ENCODE measurements at regions not wholly inside any gene's neighbourhood (a gene's known extent, or its start where the extent isn't known, plus 50 kb on each side); places are given as distances from the start of the nearest gene placed in this dataset.

DNA sequence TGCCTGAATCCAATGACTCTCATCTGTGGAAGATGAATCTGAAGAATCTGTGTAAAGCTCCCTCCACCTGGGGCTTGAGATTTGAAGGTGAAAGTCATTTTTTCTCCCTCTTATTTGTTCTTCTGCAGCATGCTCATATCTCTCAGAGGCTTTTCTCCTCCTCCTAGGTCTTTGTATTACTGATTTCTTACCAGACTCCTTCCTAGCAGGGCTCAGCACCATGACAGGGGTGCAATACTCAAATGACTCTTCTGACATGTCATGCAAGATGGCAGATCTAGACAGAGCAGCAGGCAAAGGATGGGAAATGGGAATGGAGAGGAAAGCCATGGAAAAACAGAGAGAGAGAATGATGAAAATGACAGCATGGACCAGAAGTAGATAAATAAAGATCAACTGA lies 118.3 kb downstream of the TMA16 start:
- no peaks in the 10 kb centered on the region for H3K9me3 ChIP-seq
- H3K27me3 ChIP-seq = no peaks in the 10 kb centered on the region
- H3K27ac ChIP-seq = no peak overlapping the region
- H3K36me3 ChIP-seq = no peaks in the 10 kb centered on the region
- no peak for DNase-seq (ENCODE audit: low spot score)
- TF ChIP-seq, protein P1, sequence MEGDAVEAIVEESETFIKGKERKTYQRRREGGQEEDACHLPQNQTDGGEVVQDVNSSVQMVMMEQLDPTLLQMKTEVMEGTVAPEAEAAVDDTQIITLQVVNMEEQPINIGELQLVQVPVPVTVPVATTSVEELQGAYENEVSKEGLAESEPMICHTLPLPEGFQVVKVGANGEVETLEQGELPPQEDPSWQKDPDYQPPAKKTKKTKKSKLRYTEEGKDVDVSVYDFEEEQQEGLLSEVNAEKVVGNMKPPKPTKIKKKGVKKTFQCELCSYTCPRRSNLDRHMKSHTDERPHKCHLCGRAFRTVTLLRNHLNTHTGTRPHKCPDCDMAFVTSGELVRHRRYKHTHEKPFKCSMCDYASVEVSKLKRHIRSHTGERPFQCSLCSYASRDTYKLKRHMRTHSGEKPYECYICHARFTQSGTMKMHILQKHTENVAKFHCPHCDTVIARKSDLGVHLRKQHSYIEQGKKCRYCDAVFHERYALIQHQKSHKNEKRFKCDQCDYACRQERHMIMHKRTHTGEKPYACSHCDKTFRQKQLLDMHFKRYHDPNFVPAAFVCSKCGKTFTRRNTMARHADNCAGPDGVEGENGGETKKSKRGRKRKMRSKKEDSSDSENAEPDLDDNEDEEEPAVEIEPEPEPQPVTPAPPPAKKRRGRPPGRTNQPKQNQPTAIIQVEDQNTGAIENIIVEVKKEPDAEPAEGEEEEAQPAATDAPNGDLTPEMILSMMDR (IDR thresholded peaks at IDR 0.05) = no peak
- H3K4me1 ChIP-seq = no peaks in the 10 kb centered on the region
- peak overlapping the region in 1 of 2 donors; percentile 3 for H3K4me3 ChIP-seq

DNA sequence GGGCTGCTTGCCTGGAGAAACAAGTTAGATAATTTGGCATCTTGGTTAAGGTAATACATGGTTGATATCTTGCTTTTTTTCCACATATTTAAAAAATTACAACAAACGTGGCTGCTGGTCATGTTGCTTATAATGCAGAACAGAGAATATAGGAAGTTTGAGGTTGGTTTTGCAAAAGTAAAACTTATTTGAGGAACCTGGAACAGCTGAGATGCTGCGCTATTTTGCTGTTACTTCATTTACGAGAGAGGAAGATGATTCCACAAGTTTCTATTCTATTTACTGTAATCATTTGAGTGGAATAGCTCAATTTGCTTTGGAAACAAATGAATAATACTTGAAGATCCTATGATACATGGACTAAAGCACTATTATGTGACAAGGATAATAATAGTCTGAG lies 118.9 kb downstream of the TMA16 start:
- Histone ChIP-seq H3K4me1 (no peaks in the 10 kb centered on the region), H3K36me3 (no peaks in the 10 kb centered on the region), H3K27me3 (no peaks in the 10 kb centered on the region), H3K9me3 (no peaks in the 10 kb centered on the region), H3K4me3 (no peak overlapping the region), H3K27ac (no peak overlapping the region)
- DNase-seq (ENCODE audit: low spot score) = no peak
- TF ChIP-seq, protein P1 (IDR thresholded peaks at IDR 0.05) = no peak

DNA sequence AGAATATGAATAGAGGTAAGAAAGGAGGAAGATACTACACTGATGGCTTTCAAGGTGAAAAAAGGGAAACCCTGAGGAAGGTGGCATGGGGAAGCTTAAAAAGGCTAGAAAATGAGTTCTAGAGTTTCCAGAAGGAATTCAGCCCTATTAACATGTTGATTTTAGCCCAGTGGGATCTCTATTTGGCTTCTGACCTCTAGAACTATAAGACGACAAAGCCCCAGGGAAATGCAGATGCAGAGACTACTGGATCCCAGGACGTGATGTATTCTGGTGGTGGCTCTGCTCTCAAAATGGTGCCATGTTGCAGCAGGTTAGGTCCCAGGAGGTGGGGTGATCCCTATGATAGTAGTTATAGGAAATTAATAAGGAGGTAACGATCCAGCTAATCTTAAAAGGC lies 120.4 kb downstream of the TMA16 start:
- TF ChIP-seq, protein P1 (IDR thresholded peaks at IDR 0.05) = no peak
- Histone ChIP-seq H3K27ac (no peak overlapping the region), H3K36me3 (no peaks in the 10 kb centered on the region), H3K9me3 (no peaks in the 10 kb centered on the region), H3K4me3 (no peak overlapping the region), H3K4me1 (no peaks in the 10 kb centered on the region), H3K27me3 (no peaks in the 10 kb centered on the region)
- DNase-seq (ENCODE audit: low spot score) = no peak

DNA sequence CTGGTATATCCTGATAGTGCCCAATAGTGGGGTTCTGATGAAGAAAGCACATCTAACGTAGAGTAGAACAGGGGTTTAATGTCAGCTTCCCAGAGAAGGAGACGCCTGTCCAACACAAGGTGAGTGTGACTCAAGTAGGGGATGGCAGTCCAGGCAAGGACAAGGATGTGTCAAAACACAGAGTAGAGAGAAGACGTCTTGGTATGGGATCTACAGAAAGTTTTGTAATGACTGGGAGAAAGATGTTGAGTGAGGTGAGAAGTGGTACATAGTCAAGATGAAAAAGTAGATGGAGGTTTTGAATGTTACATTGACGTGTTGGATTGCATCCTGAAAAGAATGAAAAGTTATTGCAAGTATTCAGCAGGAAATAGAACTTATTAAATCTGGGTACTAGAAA lies 124.4 kb downstream of the TMA16 start:
- Histone ChIP-seq H3K27ac (no peak overlapping the region), H3K4me3 (no peak overlapping the region), H3K4me1 (no peaks in the 10 kb centered on the region), H3K9me3 (no peaks in the 10 kb centered on the region), H3K36me3 (no peaks in the 10 kb centered on the region), H3K27me3 (no peaks in the 10 kb centered on the region)
- TF ChIP-seq, protein P1 (IDR thresholded peaks at IDR 0.05) = no peak
- no peak for DNase-seq (ENCODE audit: low spot score)

DNA sequence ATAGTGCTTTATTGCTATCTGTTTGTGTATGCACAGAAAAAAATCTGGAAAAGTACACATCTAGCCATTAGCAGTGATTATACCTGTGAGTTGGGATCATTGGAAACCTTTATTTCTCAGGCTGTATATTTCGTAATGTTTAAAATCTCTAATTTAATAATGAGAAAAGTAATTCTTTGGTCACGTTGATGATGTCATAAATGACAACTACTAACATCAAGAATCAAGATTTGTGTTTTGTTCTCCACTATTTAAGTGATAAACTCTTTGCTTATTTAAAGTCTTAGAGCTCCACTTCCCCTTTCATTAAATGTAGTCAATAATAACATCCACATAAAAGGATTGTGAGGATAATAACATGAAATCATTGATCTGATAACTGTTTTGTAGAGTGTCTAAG lies 126.2 kb downstream of the TMA16 start:
- no peak for DNase-seq (ENCODE audit: low spot score)
- TF ChIP-seq, protein P1 (IDR thresholded peaks at IDR 0.05) = no peak
- no peak overlapping the region for H3K4me3 ChIP-seq
- H3K4me1 ChIP-seq = no peaks in the 10 kb centered on the region
- H3K27ac ChIP-seq = no peak overlapping the region
- H3K36me3 ChIP-seq = no peaks in the 10 kb centered on the region
- H3K27me3 ChIP-seq = no peaks in the 10 kb centered on the region
- H3K9me3 ChIP-seq = no peaks in the 10 kb centered on the region

DNA sequence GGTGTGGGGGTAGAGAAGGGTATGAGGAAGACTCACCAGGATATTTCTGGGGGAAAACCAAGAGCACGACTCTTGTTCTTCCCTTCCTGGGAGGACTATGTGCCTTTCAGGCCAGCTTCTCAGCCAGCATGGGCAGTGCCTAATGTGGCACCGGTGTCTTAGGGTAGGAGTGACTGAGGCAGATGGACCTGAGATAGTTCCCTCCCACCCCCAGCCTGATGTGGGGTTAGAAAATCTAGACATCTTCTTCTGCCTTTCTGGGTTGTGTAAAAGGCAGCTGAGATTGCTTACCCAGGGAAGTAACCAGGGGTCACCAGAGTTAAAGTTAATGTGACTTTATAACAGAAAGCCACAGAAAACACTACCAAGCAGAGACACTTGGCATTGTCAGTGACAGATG lies 127.3 kb downstream of the TMA16 start:
- Histone ChIP-seq H3K4me3 (no peak overlapping the region), H3K27me3 (no peaks in the 10 kb centered on the region), H3K9me3 (no peaks in the 10 kb centered on the region), H3K27ac (no peak overlapping the region), H3K36me3 (no peaks in the 10 kb centered on the region), H3K4me1 (no peaks in the 10 kb centered on the region)
- TF ChIP-seq, protein P1 (IDR thresholded peaks at IDR 0.05) = no peak
- DNase-seq (ENCODE audit: low spot score) = no peak

All from right atrium auricular region (tissue), 2 donors.